ENCODE measurements at regions not wholly inside any gene's neighbourhood (a gene's known extent, or its start where the extent isn't known, plus 50 kb on each side); places are given as distances from the start of the nearest gene placed in this dataset.
"Not testable (repeated sequence)": the region's sequence is repeated elsewhere in the genome, so short reads cannot be mapped to it uniquely, and the experiment has no call there.

DNA sequence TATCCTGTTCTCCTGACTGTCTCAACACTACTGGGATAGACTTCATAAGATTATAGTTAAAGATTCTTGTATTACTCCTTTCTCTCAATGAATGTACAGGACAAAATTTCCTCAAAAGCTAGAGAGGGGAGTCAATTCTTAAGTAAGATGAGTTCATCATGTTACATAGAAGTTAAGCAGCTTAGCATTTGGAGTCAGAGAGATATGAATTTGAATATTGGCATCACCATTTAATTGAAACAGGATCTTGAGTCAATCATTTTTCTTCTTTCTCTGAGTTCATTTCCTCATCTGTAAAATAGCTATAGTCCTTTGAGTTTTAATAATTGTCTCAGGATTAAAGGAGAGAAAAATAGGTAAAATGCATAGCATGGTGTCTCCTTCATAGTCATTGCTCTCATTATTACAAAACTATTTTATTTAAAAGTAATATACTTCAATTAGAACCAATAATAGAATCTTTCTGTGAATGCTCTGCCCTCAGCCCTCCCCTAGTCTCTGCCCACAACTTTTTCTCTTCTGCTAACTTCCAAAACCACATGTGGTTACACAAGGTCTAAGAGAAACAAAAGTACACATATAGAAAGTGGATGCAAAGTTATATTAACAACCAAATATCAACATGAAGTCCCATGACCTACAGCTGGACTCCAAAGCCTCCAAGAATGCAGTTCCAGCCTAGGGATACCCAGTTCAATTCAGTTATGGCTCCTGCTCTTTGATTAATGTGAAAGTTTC is 265.6 kb downstream of the TLE1 start:
- DNase-seq (ENCODE audit: low spot score in 2 of 2), result no peak
- TF ChIP-seq POLR2A (IDR thresholded peaks at IDR 0.05) (no peak), CTCF (IDR thresholded peaks at IDR 0.05) (no peak)
- intact Hi-C loops (cut with DNase I; ENCODE audit: low total_unique reads), result no loop called here
- H3K4me3 ChIP-seq (ENCODE audit: low read depth, poor library complexity, severe bottlenecking), result no peak overlapping the region

- intact Hi-C loops (cut with DNase I; ENCODE audit: low total_unique reads); H3K4me3 ChIP-seq (ENCODE audit: low read depth, poor library complexity, severe bottlenecking); DNase-seq (ENCODE audit: low spot score in 2 of 2): not testable (repeated sequence)
- WGBS, 2 donors, result 72 to 77% methylated on average over 3 of the region's 3 CpGs
These were observed 268.3 kb downstream of the TLE1 start for GRCh38 chr9:81421090-81421489.

GRCh38 chr9:81420024-81420423 is 269.3 kb downstream of the TLE1 start:
- intact Hi-C loops (cut with DNase I; ENCODE audit: low total_unique reads), result no loop called here
- WGBS, 2 donors, result 91 to 95% methylated on average over 1 of the region's 1 CpG
- TF ChIP-seq POLR2A (IDR thresholded peaks at IDR 0.05) (no peak), CTCF (IDR thresholded peaks at IDR 0.05) (no peak)
- no peak overlapping the region for H3K4me3 ChIP-seq (ENCODE audit: low read depth, poor library complexity, severe bottlenecking)
- no peak for DNase-seq (ENCODE audit: low spot score in 2 of 2)

DNA sequence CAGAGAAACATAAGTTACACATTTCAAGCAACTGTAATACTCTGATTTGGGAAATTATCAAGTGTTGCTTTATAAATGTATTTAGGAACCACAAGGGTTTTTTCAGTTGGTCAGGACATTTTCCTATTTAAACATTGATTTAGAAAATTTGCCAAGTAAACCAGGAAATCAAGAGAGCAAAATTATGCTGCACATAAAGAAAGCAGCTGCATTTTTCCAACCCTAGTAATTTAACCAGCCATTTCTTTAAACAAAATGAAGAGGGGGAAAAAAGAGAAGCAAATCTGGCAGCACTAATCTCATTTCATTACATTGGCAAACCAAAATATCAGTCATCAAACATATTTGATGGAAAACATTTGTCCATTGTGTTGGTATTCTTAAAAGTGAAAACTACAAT is 271.4 kb downstream of the TLE1 start:
- DNase-seq (ENCODE audit: low spot score in 2 of 2), result no peak
- intact Hi-C loops (cut with DNase I; ENCODE audit: low total_unique reads), result no loop called here
- TF ChIP-seq CTCF (IDR thresholded peaks at IDR 0.05), result no peak
- no peak for TF ChIP-seq POLR2A (IDR thresholded peaks at IDR 0.05)
- no peak overlapping the region for H3K4me3 ChIP-seq (ENCODE audit: low read depth, poor library complexity, severe bottlenecking)

- no peak overlapping the region for H3K4me3 ChIP-seq (ENCODE audit: low read depth, poor library complexity, severe bottlenecking)
- DNase-seq (ENCODE audit: low spot score in 2 of 2), result no peak
- intact Hi-C loops (cut with DNase I; ENCODE audit: low total_unique reads), result no loop called here
- WGBS, 2 donors, result 54 to 72% methylated on average over 2 of the region's 2 CpGs
- TF ChIP-seq CTCF (IDR thresholded peaks at IDR 0.05), result no peak
- no peak for TF ChIP-seq POLR2A (IDR thresholded peaks at IDR 0.05)
These were observed 272.1 kb downstream of the TLE1 start for GRCh38 chr9:81417299-81417675.

DNA sequence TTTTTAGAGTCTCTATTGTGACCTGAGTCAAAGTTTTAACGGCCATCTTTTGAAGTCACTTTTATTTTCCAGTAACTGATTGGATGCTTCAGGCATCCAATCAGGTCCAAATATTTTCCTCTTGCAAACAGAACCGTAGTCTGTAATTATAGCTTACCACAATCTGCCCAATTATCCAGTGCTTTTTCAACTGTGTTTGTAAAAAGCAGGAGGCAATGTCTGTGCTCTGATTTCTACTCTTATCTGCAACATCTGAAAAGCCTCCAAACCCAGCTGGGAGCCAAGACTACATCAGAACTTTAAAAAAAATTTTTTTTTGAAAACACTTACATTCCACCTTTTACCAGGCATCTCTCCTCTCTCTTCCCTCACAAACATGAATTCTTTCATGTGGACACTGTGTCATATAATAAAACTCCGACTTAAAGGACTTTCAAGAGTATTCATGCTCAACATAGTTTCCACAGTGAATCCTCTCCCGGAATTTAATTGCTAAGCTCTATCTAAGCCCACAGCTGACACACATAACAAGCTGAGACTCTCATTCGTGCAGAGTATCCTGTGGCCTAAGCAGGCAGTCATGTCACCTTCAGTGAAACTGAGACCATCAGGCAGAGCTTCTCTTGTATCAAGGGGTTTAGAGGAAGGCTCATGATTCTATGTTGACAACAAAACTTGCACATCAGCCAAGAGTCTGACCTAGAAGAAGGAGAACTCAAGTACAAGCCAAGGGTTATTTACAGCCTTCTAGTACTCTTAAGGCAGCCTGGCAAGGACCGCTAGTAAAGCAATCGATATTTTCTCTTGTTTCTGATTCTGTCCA is 272.7 kb downstream of the TLE1 start:
- H3K4me3 ChIP-seq (ENCODE audit: low read depth, poor library complexity, severe bottlenecking), result no peak overlapping the region
- no peak for DNase-seq (ENCODE audit: low spot score in 2 of 2)
- intact Hi-C loops (cut with DNase I; ENCODE audit: low total_unique reads), result no loop called here
- no peak for TF ChIP-seq POLR2A (IDR thresholded peaks at IDR 0.05)
- TF ChIP-seq CTCF (IDR thresholded peaks at IDR 0.05), result no peak
- WGBS, 2 donors, result 53 to 66% methylated on average over 7 of the region's 7 CpGs
